Embryonic facial prominence (tissue), 1 donor: ENCODE measurements at regions not wholly inside any gene's neighbourhood (a gene's known extent, or its start where the extent isn't known, plus 50 kb on each side); places are given as distances from the start of the nearest gene placed in this dataset.
"Not testable (repeated sequence)": the region's sequence is repeated elsewhere in the genome, so short reads cannot be mapped to it uniquely, and the experiment has no call there.

Experiments
- DNase-seq: peaks from one replicate; pipeline ENCODE4 v3.0.0-alpha.2; 2016; ENCODE audit errors: extremely low spot score

GRCh38 chr20:4358552-4358951 lies 109.5 kb upstream of the ADRA1D start:
- no peak for DNase-seq

DNA sequence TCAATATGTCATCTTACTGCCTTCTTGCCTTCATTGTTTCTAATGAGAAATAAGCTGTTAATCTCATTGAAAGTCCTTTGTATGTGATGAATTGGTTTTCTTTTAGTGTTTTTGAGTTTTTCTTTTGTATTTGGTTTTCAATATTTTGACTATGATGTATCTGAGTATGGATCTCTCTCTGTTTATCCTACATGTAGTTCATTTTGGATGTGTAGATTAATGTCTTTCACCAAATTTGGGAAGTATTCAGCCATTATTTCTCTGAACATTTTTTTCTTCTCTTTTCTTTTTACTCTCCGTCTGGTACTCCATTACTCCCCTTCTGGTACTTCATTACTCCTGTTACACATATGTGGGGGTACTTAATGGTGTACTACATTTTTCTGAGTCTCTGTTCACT lies 103.3 kb upstream of the ADRA1D start:
- DNase-seq = no peak

GRCh38 chr20:4350096-4350495 lies 101.0 kb upstream of the ADRA1D start:
- no peak for DNase-seq

- peak; percentile 23 for DNase-seq
Observed at GRCh38 chr20:4344670-4345069, 95.6 kb upstream of the ADRA1D start.

GRCh38 chr20:4342609-4343008 lies 93.5 kb upstream of the ADRA1D start:
- DNase-seq = no peak

- peak; percentile 45 for DNase-seq
Observed at GRCh38 chr20:4341804-4342485, 92.9 kb upstream of the ADRA1D start.

GRCh38 chr20:4335722-4336121 lies 86.6 kb upstream of the ADRA1D start:
- DNase-seq = no peak

DNA sequence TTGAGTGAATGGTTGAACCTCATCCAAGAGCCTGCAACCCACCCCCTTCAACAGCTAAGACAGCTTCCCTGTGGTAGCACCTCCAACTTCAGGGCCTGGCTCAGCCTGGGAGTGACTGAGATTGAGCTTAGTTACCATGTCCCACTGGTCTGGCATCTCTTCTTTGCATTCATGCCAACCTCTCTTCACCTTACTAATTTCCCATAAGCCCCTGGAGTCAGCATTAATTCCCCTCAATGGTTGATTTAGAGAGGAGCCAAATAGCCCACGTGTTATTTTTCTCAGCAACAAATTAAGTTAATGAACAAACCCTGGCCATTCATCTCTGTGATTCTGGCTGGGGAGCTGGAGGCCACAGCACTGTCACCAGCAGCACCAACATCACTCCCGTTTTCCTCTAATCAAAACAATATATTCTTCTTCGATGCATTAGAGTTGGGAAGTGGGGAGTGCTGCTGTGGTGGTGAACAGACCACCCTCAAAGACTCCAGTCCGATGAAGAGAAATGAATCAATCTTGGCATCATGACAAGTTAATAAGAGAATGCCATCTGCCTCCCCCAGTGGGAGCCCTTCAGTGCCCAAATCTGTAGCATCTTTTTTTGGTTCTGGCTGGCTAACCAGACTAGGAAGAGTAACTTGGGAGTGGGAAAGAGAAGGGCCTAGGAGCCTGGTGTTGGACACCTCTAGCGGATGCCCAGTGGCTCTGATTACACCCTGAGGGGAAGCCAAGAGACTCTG lies 83.2 kb upstream of the ADRA1D start:
- DNase-seq = no peak

GRCh38 chr20:4330011-4330410 lies 80.9 kb upstream of the ADRA1D start:
- no peak for DNase-seq

DNA sequence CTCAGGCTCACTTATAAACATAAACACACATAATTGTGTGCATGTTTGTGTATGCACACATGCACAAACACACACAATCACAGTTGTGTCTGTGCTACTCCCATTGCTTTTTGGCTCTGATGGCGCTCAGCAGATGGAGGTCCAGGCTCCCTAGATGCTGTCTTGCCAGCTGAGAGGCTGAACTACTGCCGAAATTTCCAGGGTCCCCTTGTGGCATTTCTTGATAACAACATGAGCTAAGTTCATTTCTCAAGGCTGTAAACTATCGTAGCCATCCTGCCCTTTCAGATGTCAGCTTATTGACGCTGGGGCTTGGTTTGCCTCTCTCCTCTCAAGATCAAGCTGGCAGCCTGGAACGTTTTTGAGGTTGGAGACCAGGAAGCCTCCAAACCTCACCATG lies 80.1 kb upstream of the ADRA1D start:
- no peak for DNase-seq

GRCh38 chr20:4328541-4328940 lies 79.5 kb upstream of the ADRA1D start:
- no peak for DNase-seq

GRCh38 chr20:4327956-4328355 lies 78.9 kb upstream of the ADRA1D start:
- DNase-seq = no peak

- no peak for DNase-seq
Observed at GRCh38 chr20:4326195-4327065, 77.3 kb upstream of the ADRA1D start.

DNA sequence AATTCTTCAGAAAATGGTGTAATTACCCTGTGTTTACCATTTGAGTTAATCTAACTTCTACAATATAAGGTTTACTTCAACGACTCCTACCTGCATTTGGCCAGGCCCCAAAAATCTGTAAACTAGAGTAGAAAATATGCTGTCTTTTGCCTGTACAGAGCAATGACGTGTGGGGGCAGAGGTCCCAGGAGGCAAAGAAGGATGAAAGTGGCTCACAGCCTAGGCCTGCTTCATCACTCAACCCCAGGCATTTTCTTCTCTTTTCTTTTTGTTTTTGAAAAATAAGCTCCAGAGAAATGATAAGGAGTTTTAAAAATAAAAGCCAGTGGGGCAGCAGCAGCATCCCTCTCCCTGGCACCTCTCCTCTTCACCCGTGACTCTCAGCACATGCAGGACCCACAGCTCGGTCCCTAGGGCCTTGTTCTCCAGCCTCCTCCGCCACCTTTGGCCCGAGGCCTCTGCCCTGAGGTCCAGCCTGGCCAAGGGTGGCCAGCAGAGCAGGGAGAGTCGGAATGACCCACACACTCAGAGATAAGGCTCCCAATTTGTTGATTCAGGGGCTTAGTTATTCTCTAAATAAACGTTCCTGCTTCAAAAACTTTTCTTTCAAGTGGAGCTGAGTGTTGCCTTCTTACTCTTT lies 76.6 kb upstream of the ADRA1D start:
- DNase-seq = no peak

DNA sequence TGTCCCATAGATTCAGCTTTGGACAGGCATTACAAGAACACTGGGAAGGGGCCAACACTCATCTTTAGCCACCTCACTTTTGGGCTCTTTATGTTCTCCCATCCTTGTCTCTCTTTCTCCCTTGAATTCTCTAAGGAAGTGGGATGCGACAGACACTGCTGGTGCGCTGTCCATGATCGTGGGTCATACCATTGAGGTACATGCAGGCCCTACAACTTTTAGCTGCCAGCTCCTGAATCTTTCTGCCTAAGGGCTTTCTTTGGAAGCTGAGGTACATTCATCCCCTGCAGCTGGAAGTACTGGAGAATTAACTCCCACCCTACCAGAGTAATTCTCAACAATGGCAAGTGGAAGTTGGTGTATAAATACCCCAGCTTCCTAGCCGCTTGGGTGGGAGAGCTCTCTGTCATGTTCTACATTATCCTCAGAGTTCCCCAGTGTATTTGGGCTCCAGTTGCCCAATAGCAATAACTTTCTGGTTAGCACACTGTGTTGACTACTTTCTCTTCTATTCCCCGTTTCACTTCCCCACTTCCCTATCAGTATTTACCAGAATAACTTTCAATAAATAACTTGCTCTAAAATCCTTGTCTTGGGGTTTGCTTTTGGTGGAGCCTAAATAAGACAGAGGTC lies 75.6 kb upstream of the ADRA1D start:
- no peak for DNase-seq

- no peak for DNase-seq
Observed at GRCh38 chr20:4322499-4322898, 73.4 kb upstream of the ADRA1D start.

DNA sequence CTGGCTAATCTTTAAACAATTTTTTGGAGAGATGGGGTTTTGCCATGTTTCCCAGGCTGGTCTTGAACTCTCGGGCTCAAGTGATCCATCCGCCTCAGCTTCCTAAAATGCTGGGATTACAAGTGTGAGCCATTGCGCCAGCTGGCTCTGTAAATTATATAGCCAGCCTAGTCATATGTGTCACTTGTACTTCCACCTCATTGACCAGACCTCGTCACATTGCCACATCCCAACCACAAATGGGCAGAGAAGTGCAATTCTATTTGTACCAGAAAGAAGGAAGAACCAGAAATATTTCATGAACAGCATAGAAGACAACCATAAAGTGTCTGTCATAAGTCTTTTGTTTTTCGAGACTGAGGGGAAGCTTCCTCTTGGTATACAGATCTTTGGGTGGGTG lies 71.2 kb upstream of the ADRA1D start:
- no peak for DNase-seq

DNA sequence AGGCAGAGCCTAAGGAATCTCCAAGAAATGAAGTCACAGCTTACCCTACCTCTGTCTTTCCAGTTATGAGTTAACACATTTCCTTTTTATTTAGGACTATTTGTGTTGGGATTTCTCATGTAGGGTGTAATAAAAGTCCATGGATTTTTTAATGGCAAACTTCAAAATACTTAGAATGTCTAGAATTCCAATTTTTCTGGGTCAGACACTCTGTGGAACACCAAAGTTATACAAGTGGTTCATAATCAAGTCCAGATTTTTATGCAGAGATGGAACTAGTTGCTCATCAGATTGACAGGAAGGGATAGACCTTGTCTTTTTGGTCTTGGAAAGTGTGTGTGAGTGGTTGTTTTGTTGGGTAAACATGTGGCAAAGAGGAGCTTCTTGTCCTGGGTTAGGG lies 69.8 kb upstream of the ADRA1D start:
- no peak for DNase-seq

GRCh38 chr20:4310616-4311015 lies 61.5 kb upstream of the ADRA1D start:
- DNase-seq = not testable (repeated sequence)

DNA sequence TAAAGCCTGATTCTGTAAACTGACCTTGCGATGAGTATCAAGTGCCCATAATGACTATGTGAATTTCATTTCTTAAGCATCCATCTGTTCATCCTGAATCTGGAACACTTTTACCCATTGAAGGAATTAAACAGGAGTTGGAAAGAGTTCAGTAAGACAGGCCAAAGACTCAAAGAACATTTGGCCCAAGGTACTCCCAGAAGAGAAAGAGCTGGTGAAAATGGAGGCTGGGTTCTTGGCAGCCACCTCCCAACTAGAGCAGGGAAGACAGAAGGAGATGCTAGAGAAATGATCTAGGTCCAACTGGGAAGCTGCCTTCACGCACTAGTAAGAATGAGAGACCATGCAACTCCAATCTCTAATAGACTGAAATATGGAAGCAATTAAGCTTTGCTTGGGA lies 57.1 kb upstream of the ADRA1D start:
- no peak for DNase-seq

DNA sequence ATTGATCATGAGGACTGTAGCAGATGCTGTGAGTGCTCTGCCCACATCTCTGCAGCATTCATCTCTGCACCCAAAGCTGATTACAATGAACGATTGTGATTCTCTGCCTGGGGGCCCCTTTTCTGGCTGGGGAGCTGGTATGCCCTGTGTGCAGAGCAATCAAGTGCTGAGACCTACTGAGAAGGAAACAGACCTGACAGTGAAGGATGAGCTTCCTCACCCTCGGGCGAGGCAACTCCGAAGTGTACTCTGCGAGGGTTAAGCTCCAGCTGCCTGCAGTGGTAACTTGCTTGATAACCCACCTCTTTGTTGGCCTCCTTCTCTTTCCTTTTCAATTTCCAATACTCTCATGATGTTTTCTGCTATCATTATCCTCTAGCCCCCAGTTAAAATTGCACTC lies 56.0 kb upstream of the ADRA1D start:
- no peak for DNase-seq

GRCh38 chr20:4304601-4305000 lies 55.5 kb upstream of the ADRA1D start:
- DNase-seq = no peak
